Stomach (tissue), 4 donors: ENCODE measurements at regions not wholly inside any gene's neighbourhood (a gene's known extent, or its start where the extent isn't known, plus 50 kb on each side); places are given as distances from the start of the nearest gene placed in this dataset.
"Not testable (repeated sequence)": the region's sequence is repeated elsewhere in the genome, so short reads cannot be mapped to it uniquely, and the experiment has no call there.

Experiments used
- EP300 ChIP-seq: sonication (generic); formaldehyde crosslinking; IDR thresholded peaks from one replicate; pipeline ENCODE4 v1.6.1; 2017; ENCODE audit warnings: antibody characterized with exemption
- POLR2AphosphoS5 ChIP-seq, 3 donors: sonication (generic); formaldehyde crosslinking; IDR thresholded peaks; one replicate each; pipeline ENCODE4 v1.6.1; 2016; ENCODE audit warnings: antibody characterized with exemption in 3 of 3
- TF ChIP-seq, protein P1 (sequence below), 7 experiments: fragments of 450-650 bp in 4 of 7; fragments of 200-600 bp in 3 of 7; sonication (generic) in 3 of 7; IDR thresholded peaks; one replicate each; pipeline ENCODE4 v1.5.1; 2016 to 2019; ENCODE audit warnings: antibody characterized with exemption in 7 of 7, control low read depth in 2 of 7, mild to moderate bottlenecking in 1 of 7

DNA sequence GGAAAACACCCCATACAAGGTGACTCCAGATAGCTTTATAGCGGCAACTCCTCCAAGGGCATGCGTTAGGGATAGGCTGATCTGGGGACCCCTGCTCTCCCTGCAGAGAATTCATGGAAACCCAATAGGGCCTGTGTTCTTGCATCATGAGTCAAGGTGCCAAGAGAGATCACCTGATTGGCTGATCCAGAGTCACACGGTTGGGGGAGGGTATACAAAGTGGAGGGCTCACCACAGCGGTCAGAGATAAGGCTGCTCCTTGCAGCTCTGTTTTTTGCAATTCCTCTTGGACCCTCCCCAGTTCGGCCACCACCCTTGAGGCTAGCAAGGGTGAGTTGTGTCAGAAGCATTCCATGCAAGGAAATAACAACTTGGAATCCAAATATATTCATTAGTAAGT, 79.6 kb downstream of the NPIPA7 start:
- TF ChIP-seq POLR2AphosphoS5 (IDR thresholded peaks at IDR 0.05); EP300: not testable (repeated sequence)
- TF ChIP-seq, protein P1, sequence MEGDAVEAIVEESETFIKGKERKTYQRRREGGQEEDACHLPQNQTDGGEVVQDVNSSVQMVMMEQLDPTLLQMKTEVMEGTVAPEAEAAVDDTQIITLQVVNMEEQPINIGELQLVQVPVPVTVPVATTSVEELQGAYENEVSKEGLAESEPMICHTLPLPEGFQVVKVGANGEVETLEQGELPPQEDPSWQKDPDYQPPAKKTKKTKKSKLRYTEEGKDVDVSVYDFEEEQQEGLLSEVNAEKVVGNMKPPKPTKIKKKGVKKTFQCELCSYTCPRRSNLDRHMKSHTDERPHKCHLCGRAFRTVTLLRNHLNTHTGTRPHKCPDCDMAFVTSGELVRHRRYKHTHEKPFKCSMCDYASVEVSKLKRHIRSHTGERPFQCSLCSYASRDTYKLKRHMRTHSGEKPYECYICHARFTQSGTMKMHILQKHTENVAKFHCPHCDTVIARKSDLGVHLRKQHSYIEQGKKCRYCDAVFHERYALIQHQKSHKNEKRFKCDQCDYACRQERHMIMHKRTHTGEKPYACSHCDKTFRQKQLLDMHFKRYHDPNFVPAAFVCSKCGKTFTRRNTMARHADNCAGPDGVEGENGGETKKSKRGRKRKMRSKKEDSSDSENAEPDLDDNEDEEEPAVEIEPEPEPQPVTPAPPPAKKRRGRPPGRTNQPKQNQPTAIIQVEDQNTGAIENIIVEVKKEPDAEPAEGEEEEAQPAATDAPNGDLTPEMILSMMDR (IDR thresholded peaks at IDR 0.05), result not testable (repeated sequence)
